ENCODE measurements at regions not wholly inside any gene's neighbourhood (a gene's known extent, or its start where the extent isn't known, plus 50 kb on each side); places are given as distances from the start of the nearest gene placed in this dataset.
A peak's percentile ranks its signal among the peaks of the same experiment; 100 is the strongest.

GRCh38 chr16:80466024-80466987, 74.5 kb upstream of the DYNLRB2 start:
- peaks cover 0 to 9% (median 0%) of the 10 kb centered on the region in 4 donors for H3K9me3 ChIP-seq
- intact Hi-C loops (cut with DNase I; ENCODE audit: low total_unique reads), result no loop called here
- peak; percentile 77 to 90 for DNase-seq
- H3K27me3 ChIP-seq, result no peaks in the 10 kb centered on the region
- no peak overlapping the region for H3K4me3 ChIP-seq
- TF ChIP-seq CTCF (IDR thresholded peaks at IDR 0.05), result peak in 5 of 7 experiments; percentile 60 to 78 (median 73)
- TF ChIP-seq POLR2A (IDR thresholded peaks at IDR 0.05), result no peak
- no peak overlapping the region for H3K27ac ChIP-seq
- H3K4me1 ChIP-seq, result peaks cover 0 to 15% (median 10%) of the 10 kb centered on the region in 4 donors
- no peaks in the 10 kb centered on the region for H3K36me3 ChIP-seq
- WGBS, 5 donors, result 26 to 37% (median 30%) methylated on average over 20 to 24 of the region's 24 CpGs

GRCh38 chr16:80463751-80464495, 76.9 kb upstream of the DYNLRB2 start:
- no peaks in the 10 kb centered on the region for H3K36me3 ChIP-seq
- H3K27me3 ChIP-seq, result no peaks in the 10 kb centered on the region
- intact Hi-C loops (cut with DNase I; ENCODE audit: low total_unique reads), result no loop called here
- H3K4me3 ChIP-seq, result no peak overlapping the region
- WGBS, 5 donors, result 58 to 81% (median 75%) methylated on average over 8 of the region's 8 CpGs
- H3K4me1 ChIP-seq, result peaks cover 0 to 15% (median 10%) of the 10 kb centered on the region in 4 donors
- TF ChIP-seq POLR2A (IDR thresholded peaks at IDR 0.05), result no peak
- TF ChIP-seq CTCF (IDR thresholded peaks at IDR 0.05), result no peak
- TF ChIP-seq POLR2AphosphoS5 (IDR thresholded peaks at IDR 0.05), result no peak
- TF ChIP-seq EP300 (IDR thresholded peaks at IDR 0.05), result no peak
- no peaks in the 10 kb centered on the region for H3K9me3 ChIP-seq
- no peak overlapping the region for H3K27ac ChIP-seq
- no peak for DNase-seq

- TF ChIP-seq POLR2A (IDR thresholded peaks at IDR 0.05) (no peak), CTCF (IDR thresholded peaks at IDR 0.05) (no peak), POLR2AphosphoS5 (IDR thresholded peaks at IDR 0.05) (no peak), EP300 (IDR thresholded peaks at IDR 0.05) (no peak)
- Histone ChIP-seq H3K9me3 (no peaks in the 10 kb centered on the region), H3K27ac (no peak overlapping the region), H3K4me1 (peaks cover 0 to 15% (median 10%) of the 10 kb centered on the region in 4 donors), H3K36me3 (no peaks in the 10 kb centered on the region), H3K27me3 (no peaks in the 10 kb centered on the region), H3K4me3 (no peak overlapping the region)
- intact Hi-C loops (cut with DNase I; ENCODE audit: low total_unique reads), result no loop called here
- DNase-seq, result peak in 1 of 2 donors; percentile 39
- 24 to 55% (median 29%) methylated on average over 2 of the region's 2 CpGs for WGBS, 5 donors
Observed at GRCh38 chr16:80463326-80463725, 77.5 kb upstream of the DYNLRB2 start.

GRCh38 chr16:80462917-80463316, 77.9 kb upstream of the DYNLRB2 start:
- 29 to 60% (median 40%) methylated on average over 7 of the region's 7 CpGs for WGBS, 5 donors
- TF ChIP-seq POLR2AphosphoS5 (IDR thresholded peaks at IDR 0.05) (peak in 1 of 3 donors; percentile 22), POLR2A (IDR thresholded peaks at IDR 0.05) (no peak)
- Histone ChIP-seq H3K27ac (no peak overlapping the region), H3K4me3 (no peak overlapping the region), H3K4me1 (peaks cover 0 to 15% (median 10%) of the 10 kb centered on the region in 4 donors), H3K36me3 (no peaks in the 10 kb centered on the region), H3K9me3 (no peaks in the 10 kb centered on the region), H3K27me3 (no peaks in the 10 kb centered on the region)
- DNase-seq, result peak; percentile 43 to 62
- intact Hi-C loops (cut with DNase I; ENCODE audit: low total_unique reads), result no loop called here
